SK-N-SH treated with all-trans-retinoic acid at 6 μM for 48 hours (cell line): ENCODE measurements at regions not wholly inside any gene's neighbourhood (a gene's known extent, or its start where the extent isn't known, plus 50 kb on each side); places are given as distances from the start of the nearest gene placed in this dataset.

Source experiments
- ATAC-seq: fragments of 200-7000 bp; cut with Tn5 transposase; 3 replicates; pipeline ENCODE4 v1.9.1; 2020; ENCODE audit warnings: mild to moderate bottlenecking, moderate library complexity
- ARNTL ChIP-seq: fragments of 450-650 bp; formaldehyde crosslinking; IDR thresholded peaks from 2 replicates; pipeline ENCODE4 v1.5.0; 2020; ENCODE audit warnings: low read depth, mild to moderate bottlenecking, moderate library complexity, borderline replicate concordance
- BACH2 ChIP-seq: fragments of 250-450 bp; sonication (Bioruptor Pico); IDR thresholded peaks from 2 replicates; pipeline ENCODE4 v1.9.0; 2021; ENCODE audit warnings: mild to moderate bottlenecking, borderline replicate concordance
- CREB5 ChIP-seq: fragments of 250-450 bp; sonication (Bioruptor Pico); IDR thresholded peaks from 2 replicates; pipeline ENCODE4 v1.5.1; 2020; ENCODE audit warnings: low read depth, mild to moderate bottlenecking, moderate library complexity
- CSDC2 ChIP-seq: fragments of 250-450 bp; sonication (Bioruptor Pico); IDR thresholded peaks from 2 replicates; pipeline ENCODE4 v1.5.0; 2020; ENCODE audit warnings: mild to moderate bottlenecking, moderate library complexity
- ESRRG ChIP-seq: fragments of 250-450 bp; sonication (Bioruptor Pico); IDR thresholded peaks from 2 replicates; pipeline ENCODE4 v1.6.1; 2021; ENCODE audit warnings: mild to moderate bottlenecking
- GLIS3 ChIP-seq: fragments of 250-450 bp; sonication (Bioruptor Pico); IDR thresholded peaks from 2 replicates; pipeline ENCODE4 v1.5.0; 2020; ENCODE audit warnings: mild to moderate bottlenecking, moderate library complexity
- ISL1 ChIP-seq: fragments of 250-450 bp; sonication (Bioruptor Pico); IDR thresholded peaks from 2 replicates; pipeline ENCODE4 v2.1.2; 2022; ENCODE audit warnings: mild to moderate bottlenecking, moderate library complexity
- PATZ1 ChIP-seq: fragments of 250-450 bp; sonication (Bioruptor Pico); IDR thresholded peaks from 2 replicates; pipeline ENCODE4 v1.8.0; 2020; ENCODE audit warnings: mild to moderate bottlenecking, moderate library complexity, borderline replicate concordance
- POU6F1 ChIP-seq: fragments of 250-450 bp; sonication (Bioruptor Pico); IDR thresholded peaks from 2 replicates; pipeline ENCODE4 v1.8.0; 2021; ENCODE audit warnings: low read depth, mild to moderate bottlenecking, moderate library complexity, borderline replicate concordance
- PPARA ChIP-seq: fragments of 250-450 bp; sonication (Bioruptor Pico); IDR thresholded peaks from 2 replicates; pipeline ENCODE4 v1.5.0; 2020; ENCODE audit warnings: mild to moderate bottlenecking, borderline replicate concordance
- RARB ChIP-seq: fragments of 250-450 bp; sonication (Bioruptor Pico); IDR thresholded peaks from 2 replicates; pipeline ENCODE4 v1.8.0; 2021; ENCODE audit warnings: mild to moderate bottlenecking, moderate library complexity
- SNAI2 ChIP-seq: fragments of 250-450 bp; sonication (Bioruptor Pico); IDR thresholded peaks from 2 replicates; pipeline ENCODE4 v1.5.0; 2020; ENCODE audit warnings: mild to moderate bottlenecking, moderate library complexity
- TCF4 ChIP-seq: fragments of 250-450 bp; sonication (Bioruptor Pico); IDR thresholded peaks from 2 replicates; pipeline ENCODE4 v1.8.0; 2021; ENCODE audit warnings: mild to moderate bottlenecking, moderate library complexity, borderline replicate concordance
- TOX ChIP-seq: fragments of 250-450 bp; sonication (Bioruptor Pico); IDR thresholded peaks from 2 replicates; pipeline ENCODE4 v1.8.0; 2021; ENCODE audit warnings: mild to moderate bottlenecking, moderate library complexity, borderline replicate concordance
- ZC3H10 ChIP-seq: fragments of 250-450 bp; sonication (Bioruptor Pico); IDR thresholded peaks from 2 replicates; pipeline ENCODE4 v1.5.1; 2021; ENCODE audit warnings: mild to moderate bottlenecking, moderate library complexity
- ZFP3 ChIP-seq: fragments of 250-450 bp; sonication (Bioruptor Pico); IDR thresholded peaks from 2 replicates; pipeline ENCODE4 v1.5.0; 2020; ENCODE audit warnings: mild to moderate bottlenecking, moderate library complexity
- ZFP30 ChIP-seq: fragments of 450-650 bp; formaldehyde crosslinking; IDR thresholded peaks from 2 replicates; pipeline ENCODE4 v1.5.0; 2022; ENCODE audit warnings: mild to moderate bottlenecking, moderate library complexity
- ZNF565 ChIP-seq: fragments of 450-650 bp; formaldehyde crosslinking; conservative IDR thresholded peaks from 2 replicates; pipeline ENCODE4 v1.5.0; 2020; ENCODE audit warnings: low read depth, mild to moderate bottlenecking, moderate library complexity
- ZNF70 ChIP-seq: fragments of 450-650 bp; formaldehyde crosslinking; IDR thresholded peaks from 2 replicates; pipeline ENCODE4 v1.5.0; 2020; ENCODE audit warnings: mild to moderate bottlenecking, moderate library complexity
- ZNF8 ChIP-seq: fragments of 450-650 bp; formaldehyde crosslinking; IDR thresholded peaks from 2 replicates; pipeline ENCODE4 v1.5.0; 2020; ENCODE audit warnings: mild to moderate bottlenecking, moderate library complexity

- ATAC-seq, result peak; percentile 73
- TF ChIP-seq TOX, result 0 out of 2 replicates have a peak, but pooled peaks have one; percentile 16
- TF ChIP-seq ZFP3, result 0 out of 2 replicates have a peak, but pooled peaks have one; percentile 29
- 0 out of 2 replicates have a peak, but pooled peaks have one; percentile 38 for TF ChIP-seq PATZ1 (CRISPR knock-in tag)
- TF ChIP-seq ISL1 (CRISPR knock-in tag), result peak; percentile 68; the same call in 1 of the 2 replicates
- TF ChIP-seq ZNF565, result no peak
- TF ChIP-seq ZNF8 (CRISPR knock-in tag), result no peak
Observed at GRCh38 chr9:88818495-88819201, 172.6 kb upstream of the S1PR3 start.

- TF ChIP-seq BACH2 (CRISPR knock-in tag), result no peak
- TF ChIP-seq RARB, result no peak
- TF ChIP-seq CSDC2, result no peak
- no peak for TF ChIP-seq ARNTL (CRISPR knock-in tag)
- TF ChIP-seq ZNF70, result no peak
- no peak for TF ChIP-seq CREB5 (CRISPR knock-in tag)
Observed at GRCh38 chr9:88819476-88819875, 171.8 kb upstream of the S1PR3 start.

GRCh38 chr9:88820055-88820454, 171.2 kb upstream of the S1PR3 start:
- no peak; the same call in 2 of the 3 replicates for ATAC-seq

More at GRCh38 chr9:88819476-88819875, 171.8 kb upstream of the S1PR3 start:
- no peak for ATAC-seq

More at GRCh38 chr9:88820055-88820454, 171.2 kb upstream of the S1PR3 start:
- TF ChIP-seq TCF4 (CRISPR knock-in tag), result no peak
- no peak for TF ChIP-seq SNAI2 (CRISPR knock-in tag)
- no peak for TF ChIP-seq ESRRG
- no peak for TF ChIP-seq PPARA (CRISPR knock-in tag)
- no peak for TF ChIP-seq CSDC2
- no peak for TF ChIP-seq ZFP30
- no peak for TF ChIP-seq POU6F1 (CRISPR knock-in tag)
- TF ChIP-seq ZNF565, result no peak
- no peak for TF ChIP-seq ISL1 (CRISPR knock-in tag)
- TF ChIP-seq ARNTL (CRISPR knock-in tag), result no peak
- TF ChIP-seq BACH2 (CRISPR knock-in tag), result no peak
- TF ChIP-seq GLIS3 (CRISPR knock-in tag), result no peak
- TF ChIP-seq ZNF70, result no peak
- no peak for TF ChIP-seq ZC3H10 (CRISPR knock-in tag)
- no peak for TF ChIP-seq PATZ1 (CRISPR knock-in tag)
